GM06990 (cell line): ENCODE measurements at regions not wholly inside any gene's neighbourhood (a gene's known extent, or its start where the extent isn't known, plus 50 kb on each side); places are given as distances from the start of the nearest gene placed in this dataset.

Experiments
- DNase-seq: peaks from one replicate; pipeline ENCODE4 v3.0.0-alpha.2; 2011; ENCODE audit not compliant: insufficient read length; ENCODE audit errors: extremely low read depth
- H3K27me3 ChIP-seq: replicated peaks from 2 replicates; pipeline ENCODE4 v1.6.0; 2011; ENCODE audit warnings: low read length; ENCODE audit not compliant: control insufficient read depth, insufficient read depth
- H3K36me3 ChIP-seq: 2 replicates; pipeline ENCODE4 v1.5.1; 2011; ENCODE audit warnings: low read length; ENCODE audit not compliant: control insufficient read depth, insufficient read depth
- H3K4me3 ChIP-seq: replicated peaks from 2 replicates; pipeline ENCODE4 v1.5.1; 2011; ENCODE audit warnings: low read depth, mild to moderate bottlenecking, control low read depth, low read length
- TF ChIP-seq, protein P1 (sequence below): IDR thresholded peaks from 2 replicates; pipeline ENCODE4 v1.5.1; 2011; ENCODE audit warnings: low read length, control low read depth, mild to moderate bottlenecking, inconsistent platforms; ENCODE audit not compliant: insufficient read depth, poor library complexity, severe bottlenecking

DNA sequence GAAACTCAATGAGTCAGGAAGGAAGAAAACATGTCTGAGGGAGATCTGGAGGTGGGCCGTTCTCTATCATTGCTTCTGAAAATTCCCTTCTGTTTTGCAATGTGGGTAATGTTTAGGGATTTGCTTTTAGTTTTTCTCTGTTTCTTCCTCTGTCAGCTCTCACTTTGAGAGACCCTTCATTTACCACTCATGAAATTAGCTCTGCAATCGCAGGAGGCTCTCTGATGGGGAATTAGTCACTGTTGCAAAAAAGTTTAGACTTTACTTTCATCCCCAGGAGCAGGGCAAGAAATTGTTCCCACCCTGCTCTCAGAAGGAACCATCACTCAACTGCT lies 80.0 kb upstream of the MAP4K3 start:
- Histone ChIP-seq H3K36me3 (no peaks in the 10 kb centered on the region; the same call in 1 of the 2 replicates), H3K27me3 (no peaks in the 10 kb centered on the region), H3K4me3 (no peak overlapping the region)
- DNase-seq = no peak
- TF ChIP-seq, protein P1, sequence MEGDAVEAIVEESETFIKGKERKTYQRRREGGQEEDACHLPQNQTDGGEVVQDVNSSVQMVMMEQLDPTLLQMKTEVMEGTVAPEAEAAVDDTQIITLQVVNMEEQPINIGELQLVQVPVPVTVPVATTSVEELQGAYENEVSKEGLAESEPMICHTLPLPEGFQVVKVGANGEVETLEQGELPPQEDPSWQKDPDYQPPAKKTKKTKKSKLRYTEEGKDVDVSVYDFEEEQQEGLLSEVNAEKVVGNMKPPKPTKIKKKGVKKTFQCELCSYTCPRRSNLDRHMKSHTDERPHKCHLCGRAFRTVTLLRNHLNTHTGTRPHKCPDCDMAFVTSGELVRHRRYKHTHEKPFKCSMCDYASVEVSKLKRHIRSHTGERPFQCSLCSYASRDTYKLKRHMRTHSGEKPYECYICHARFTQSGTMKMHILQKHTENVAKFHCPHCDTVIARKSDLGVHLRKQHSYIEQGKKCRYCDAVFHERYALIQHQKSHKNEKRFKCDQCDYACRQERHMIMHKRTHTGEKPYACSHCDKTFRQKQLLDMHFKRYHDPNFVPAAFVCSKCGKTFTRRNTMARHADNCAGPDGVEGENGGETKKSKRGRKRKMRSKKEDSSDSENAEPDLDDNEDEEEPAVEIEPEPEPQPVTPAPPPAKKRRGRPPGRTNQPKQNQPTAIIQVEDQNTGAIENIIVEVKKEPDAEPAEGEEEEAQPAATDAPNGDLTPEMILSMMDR = no peak

DNA sequence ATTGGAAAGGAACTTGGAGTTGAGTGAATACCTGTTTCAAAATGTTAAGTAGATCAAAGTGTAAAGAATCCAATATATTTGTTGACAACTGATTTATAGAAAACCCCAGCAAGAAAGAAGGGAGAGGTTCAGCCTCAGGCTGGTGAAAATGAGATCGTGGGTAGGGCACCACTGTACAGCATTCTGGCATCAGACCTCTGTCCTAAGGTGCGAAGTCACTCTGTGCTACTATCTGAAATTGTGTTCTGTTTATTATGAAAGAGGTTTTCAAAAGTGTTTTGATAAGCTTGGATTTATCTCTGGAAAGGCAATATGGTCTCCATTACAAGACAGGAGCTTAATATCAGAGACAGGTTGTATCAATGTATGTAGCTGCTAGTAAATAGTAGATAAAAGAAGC lies 80.5 kb upstream of the MAP4K3 start:
- no peaks in the 10 kb centered on the region for H3K27me3 ChIP-seq
- no peak overlapping the region for H3K4me3 ChIP-seq
- TF ChIP-seq, protein P1 = no peak
- no peaks in the 10 kb centered on the region; the same call in 1 of the 2 replicates for H3K36me3 ChIP-seq
- DNase-seq = no peak

DNA sequence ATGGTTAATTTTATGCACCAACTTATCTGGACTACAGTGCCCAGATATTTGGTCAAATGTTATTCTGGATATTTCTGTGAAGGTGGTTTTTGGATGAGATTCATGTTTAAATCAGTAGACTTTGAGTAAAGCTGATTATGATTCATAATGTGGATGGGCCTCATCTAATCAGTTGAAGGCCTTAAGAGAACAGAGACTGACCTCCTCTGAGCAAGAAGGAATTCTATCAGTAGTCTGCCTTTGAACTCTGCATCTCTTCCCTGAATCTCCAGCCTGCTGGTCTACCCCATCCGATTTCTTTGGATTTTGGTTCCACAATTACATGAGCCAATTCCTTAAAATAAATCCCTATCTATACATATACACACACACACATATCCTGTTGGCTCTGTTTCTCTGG lies 82.8 kb upstream of the MAP4K3 start:
- no peak for DNase-seq
- Histone ChIP-seq H3K4me3 (no peak overlapping the region), H3K27me3 (no peaks in the 10 kb centered on the region), H3K36me3 (no peaks in the 10 kb centered on the region; the same call in 1 of the 2 replicates)
- TF ChIP-seq, protein P1 = no peak

DNA sequence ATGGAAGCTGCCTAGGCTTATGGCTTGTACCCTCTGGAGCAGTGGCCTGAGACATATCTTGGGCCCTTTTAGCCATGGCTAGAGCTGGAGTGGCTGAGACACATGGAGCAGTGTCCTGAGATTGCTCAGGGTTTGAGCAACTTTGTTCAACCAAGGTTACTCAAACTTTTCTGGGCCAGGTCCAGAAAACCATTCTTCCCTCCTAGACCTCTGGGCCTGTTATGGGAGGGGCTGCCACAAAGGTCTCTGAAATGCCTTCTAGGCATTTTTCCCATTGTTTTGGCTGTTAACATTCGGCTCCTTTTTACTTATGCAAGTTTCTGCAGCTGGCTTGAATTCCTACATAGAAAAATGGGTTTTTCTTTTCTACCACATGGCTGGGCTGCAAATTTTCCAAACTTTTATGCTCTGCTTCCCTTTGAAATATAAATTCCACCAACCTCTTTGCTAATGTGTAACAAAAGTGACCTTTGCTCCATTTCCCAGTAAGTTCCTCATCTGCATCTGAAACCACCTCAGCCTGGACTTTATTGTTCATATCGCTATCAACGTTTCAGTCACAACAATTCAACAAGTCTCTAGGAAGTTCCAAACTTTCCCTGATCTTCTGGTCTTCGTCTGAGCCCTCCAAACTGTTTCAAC lies 84.9 kb upstream of the MAP4K3 start:
- Histone ChIP-seq H3K36me3 (no peaks in the 10 kb centered on the region), H3K27me3 (no peaks in the 10 kb centered on the region), H3K4me3 (no peak overlapping the region)
- no peak for DNase-seq
- TF ChIP-seq, protein P1 = no peak

DNA sequence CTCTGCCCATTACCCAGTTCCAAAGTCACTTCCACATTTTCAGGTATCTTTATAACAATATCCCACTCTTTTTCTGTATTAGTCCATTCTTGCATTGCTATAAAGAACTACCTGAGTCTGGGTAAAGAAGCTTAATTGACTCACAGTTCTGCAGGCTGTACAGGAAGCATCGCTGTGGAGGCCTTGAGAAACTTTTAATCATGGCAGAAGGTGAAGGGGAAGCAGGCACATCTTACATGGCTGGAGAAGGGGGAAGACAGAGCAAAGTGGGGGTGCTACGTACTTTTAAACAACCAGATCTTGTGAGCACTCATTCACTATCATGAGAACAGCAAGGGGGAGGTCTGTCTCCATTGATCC lies 85.4 kb upstream of the MAP4K3 start:
- DNase-seq = no peak
- TF ChIP-seq, protein P1 = no peak
- Histone ChIP-seq H3K4me3 (no peak overlapping the region), H3K36me3 (no peaks in the 10 kb centered on the region), H3K27me3 (no peaks in the 10 kb centered on the region)
